ENCODE measurements at regions not wholly inside any gene's neighbourhood (a gene's known extent, or its start where the extent isn't known, plus 50 kb on each side); places are given as distances from the start of the nearest gene placed in this dataset.
A peak's percentile ranks its signal among the peaks of the same experiment; 100 is the strongest.

GRCh38 chr1:235012436-235013210, 116.0 kb downstream of the TOMM20 start:
- no peaks in the 10 kb centered on the region for H3K79me2 ChIP-seq (ENCODE audit: insufficient read depth, low read length)
- CTCF ChIA-PET (ENCODE audit: low intra/inter-chr PET ratio, low total read pairs): no interaction called here
- no peak for DNase-seq (ENCODE audit: low spot score)
- in situ Hi-C loops (cut with HindIII; ENCODE audit: extremely low pct_ligation_motif_present, low pct_unique_long_range_greater_than_20kb) (no loop called here), intact Hi-C loops (cut with micrococcal nuclease; ENCODE audit: unreplicated experiment) (no loop called here)
- H3K9ac ChIP-seq (ENCODE audit: insufficient read depth, low read depth, low read length): no peak overlapping the region
- H3K27ac ChIP-seq (ENCODE audit: extremely low read length, insufficient read depth, low read length): no peak overlapping the region
- H3K27me3 ChIP-seq (ENCODE audit: control insufficient read depth in 1 of 2, insufficient read depth in 2 of 2, low read length in 2 of 2): no peaks in the 10 kb centered on the region
- POLR2A ChIA-PET: no interaction called here
- peak overlapping the region; percentile 39 for H2AFZ ChIP-seq (ENCODE audit: low read length)
- no peak overlapping the region for H3K4me3 ChIP-seq (replicated peaks in 1 of 3; ENCODE audit: insufficient read depth in 1 of 3, low read depth in 2 of 3, low read length in 3 of 3)
- no TSS peak for BruUV-seq (replicated peaks)
- no peaks in the 10 kb centered on the region for H3K9me3 ChIP-seq (ENCODE audit: low read length)
- H3K4me2 ChIP-seq (ENCODE audit: low read depth, low read length): 0 out of 2 replicates have a peak overlapping the region, but pooled peaks have one; percentile 2
- no peaks in the 10 kb centered on the region for H4K20me1 ChIP-seq (ENCODE audit: insufficient read depth, low read length)
- peak; percentile 86 for ATAC-seq
- H3K36me3 ChIP-seq (replicated peaks in 1 of 2; ENCODE audit: control insufficient read depth in 1 of 2, insufficient read depth in 2 of 2, low read length in 2 of 2): no peaks in the 10 kb centered on the region
- WGBS (ENCODE audit: low lambda C conversion rate): 44% methylated on average over 10 of the region's 10 CpGs
- peaks cover 30% of the 10 kb centered on the region for H3K4me1 ChIP-seq (ENCODE audit: insufficient read depth, low read length)
- no peak for FAIRE-seq
- TF ChIP-seq ZNF552 (CRISPR knock-in tag; IDR thresholded peaks at IDR 0.05; ENCODE audit: borderline replicate concordance) (no peak), SSRP1 (CRISPR knock-in tag; IDR thresholded peaks at IDR 0.05) (no peak), SOX5 (CRISPR knock-in tag; IDR thresholded peaks at IDR 0.05; ENCODE audit: borderline replicate concordance) (no peak), PAWR (CRISPR knock-in tag; IDR thresholded peaks at IDR 0.05; ENCODE audit: borderline replicate concordance) (no peak), ZFP36 (IDR thresholded peaks at IDR 0.05; ENCODE audit: borderline replicate concordance, low read depth, low read length, partially characterized antibody) (no peak), RAD51 (IDR thresholded peaks at IDR 0.05; ENCODE audit: borderline replicate concordance) (no peak), NR2F1 (CRISPR knock-in tag; IDR thresholded peaks at IDR 0.05) (no peak), SIX4 (CRISPR knock-in tag; IDR thresholded peaks at IDR 0.05) (no peak), ZNF761 (CRISPR knock-in tag; conservative IDR thresholded peaks at IDR 0.05) (no peak), ZNF513 (CRISPR knock-in tag; conservative IDR thresholded peaks at IDR 0.05) (no peak)
- TF ChIP-seq, protein P1, sequence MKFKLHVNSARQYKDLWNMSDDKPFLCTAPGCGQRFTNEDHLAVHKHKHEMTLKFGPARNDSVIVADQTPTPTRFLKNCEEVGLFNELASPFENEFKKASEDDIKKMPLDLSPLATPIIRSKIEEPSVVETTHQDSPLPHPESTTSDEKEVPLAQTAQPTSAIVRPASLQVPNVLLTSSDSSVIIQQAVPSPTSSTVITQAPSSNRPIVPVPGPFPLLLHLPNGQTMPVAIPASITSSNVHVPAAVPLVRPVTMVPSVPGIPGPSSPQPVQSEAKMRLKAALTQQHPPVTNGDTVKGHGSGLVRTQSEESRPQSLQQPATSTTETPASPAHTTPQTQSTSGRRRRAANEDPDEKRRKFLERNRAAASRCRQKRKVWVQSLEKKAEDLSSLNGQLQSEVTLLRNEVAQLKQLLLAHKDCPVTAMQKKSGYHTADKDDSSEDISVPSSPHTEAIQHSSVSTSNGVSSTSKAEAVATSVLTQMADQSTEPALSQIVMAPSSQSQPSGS (CRISPR knock-in tag; IDR thresholded peaks at IDR 0.05): no peak
- TF ChIP-seq, protein P2, sequence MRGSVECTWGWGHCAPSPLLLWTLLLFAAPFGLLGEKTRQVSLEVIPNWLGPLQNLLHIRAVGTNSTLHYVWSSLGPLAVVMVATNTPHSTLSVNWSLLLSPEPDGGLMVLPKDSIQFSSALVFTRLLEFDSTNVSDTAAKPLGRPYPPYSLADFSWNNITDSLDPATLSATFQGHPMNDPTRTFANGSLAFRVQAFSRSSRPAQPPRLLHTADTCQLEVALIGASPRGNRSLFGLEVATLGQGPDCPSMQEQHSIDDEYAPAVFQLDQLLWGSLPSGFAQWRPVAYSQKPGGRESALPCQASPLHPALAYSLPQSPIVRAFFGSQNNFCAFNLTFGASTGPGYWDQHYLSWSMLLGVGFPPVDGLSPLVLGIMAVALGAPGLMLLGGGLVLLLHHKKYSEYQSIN (CRISPR knock-in tag; IDR thresholded peaks at IDR 0.05; ENCODE audit: borderline replicate concordance): no peak
- TF ChIP-seq, protein P3, sequence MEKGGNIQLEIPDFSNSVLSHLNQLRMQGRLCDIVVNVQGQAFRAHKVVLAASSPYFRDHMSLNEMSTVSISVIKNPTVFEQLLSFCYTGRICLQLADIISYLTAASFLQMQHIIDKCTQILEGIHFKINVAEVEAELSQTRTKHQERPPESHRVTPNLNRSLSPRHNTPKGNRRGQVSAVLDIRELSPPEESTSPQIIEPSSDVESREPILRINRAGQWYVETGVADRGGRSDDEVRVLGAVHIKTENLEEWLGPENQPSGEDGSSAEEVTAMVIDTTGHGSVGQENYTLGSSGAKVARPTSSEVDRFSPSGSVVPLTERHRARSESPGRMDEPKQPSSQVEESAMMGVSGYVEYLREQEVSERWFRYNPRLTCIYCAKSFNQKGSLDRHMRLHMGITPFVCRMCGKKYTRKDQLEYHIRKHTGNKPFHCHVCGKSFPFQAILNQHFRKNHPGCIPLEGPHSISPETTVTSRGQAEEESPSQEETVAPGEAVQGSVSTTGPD (CRISPR knock-in tag; IDR thresholded peaks at IDR 0.05): no peak
